ENCODE measurements at regions not wholly inside any gene's neighbourhood (a gene's known extent, or its start where the extent isn't known, plus 50 kb on each side); places are given as distances from the start of the nearest gene placed in this dataset.

DNA sequence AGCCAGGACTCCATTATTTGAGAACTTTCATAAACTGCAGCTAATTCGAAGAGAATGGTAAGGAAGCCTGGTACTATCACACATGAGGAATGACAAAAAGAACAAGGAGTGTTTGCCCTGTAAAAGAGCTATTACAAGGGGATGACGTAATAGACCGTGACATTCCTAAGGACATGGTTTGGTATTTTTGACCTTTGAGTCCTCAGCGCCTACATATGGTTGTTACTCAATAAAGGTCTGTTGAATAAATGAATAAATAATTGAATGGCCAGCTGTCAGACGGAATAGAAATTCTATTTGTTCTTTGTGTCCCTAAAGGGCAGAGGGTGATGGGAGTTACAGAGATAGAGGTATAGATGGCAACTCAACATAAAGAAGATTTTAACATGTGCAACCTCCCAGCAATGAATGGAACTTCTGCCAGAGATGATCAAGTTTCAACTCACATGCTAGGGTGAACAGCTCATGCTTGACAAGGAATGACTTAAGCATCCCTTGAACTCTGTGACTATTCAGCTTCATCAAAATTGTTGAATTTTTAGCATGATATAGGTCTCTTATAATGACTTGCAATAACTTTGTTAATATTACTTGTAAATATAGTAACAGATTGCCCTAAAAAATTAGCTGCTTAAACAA, 115.4 kb downstream of the TENT5A start:
- in situ Hi-C loops (cut with HindIII; ENCODE audit: low sequenced_read_pairs), result no loop called here
- TF ChIP-seq, protein P1, sequence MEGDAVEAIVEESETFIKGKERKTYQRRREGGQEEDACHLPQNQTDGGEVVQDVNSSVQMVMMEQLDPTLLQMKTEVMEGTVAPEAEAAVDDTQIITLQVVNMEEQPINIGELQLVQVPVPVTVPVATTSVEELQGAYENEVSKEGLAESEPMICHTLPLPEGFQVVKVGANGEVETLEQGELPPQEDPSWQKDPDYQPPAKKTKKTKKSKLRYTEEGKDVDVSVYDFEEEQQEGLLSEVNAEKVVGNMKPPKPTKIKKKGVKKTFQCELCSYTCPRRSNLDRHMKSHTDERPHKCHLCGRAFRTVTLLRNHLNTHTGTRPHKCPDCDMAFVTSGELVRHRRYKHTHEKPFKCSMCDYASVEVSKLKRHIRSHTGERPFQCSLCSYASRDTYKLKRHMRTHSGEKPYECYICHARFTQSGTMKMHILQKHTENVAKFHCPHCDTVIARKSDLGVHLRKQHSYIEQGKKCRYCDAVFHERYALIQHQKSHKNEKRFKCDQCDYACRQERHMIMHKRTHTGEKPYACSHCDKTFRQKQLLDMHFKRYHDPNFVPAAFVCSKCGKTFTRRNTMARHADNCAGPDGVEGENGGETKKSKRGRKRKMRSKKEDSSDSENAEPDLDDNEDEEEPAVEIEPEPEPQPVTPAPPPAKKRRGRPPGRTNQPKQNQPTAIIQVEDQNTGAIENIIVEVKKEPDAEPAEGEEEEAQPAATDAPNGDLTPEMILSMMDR (IDR thresholded peaks at IDR 0.05; ENCODE audit: low read depth, low read length, missing control alignments), result no peak
- H3K4me3 ChIP-seq (ENCODE audit: low read depth, low read length), result no peak overlapping the region
- DNase-seq (ENCODE audit: low read depth), result no peak

DNA sequence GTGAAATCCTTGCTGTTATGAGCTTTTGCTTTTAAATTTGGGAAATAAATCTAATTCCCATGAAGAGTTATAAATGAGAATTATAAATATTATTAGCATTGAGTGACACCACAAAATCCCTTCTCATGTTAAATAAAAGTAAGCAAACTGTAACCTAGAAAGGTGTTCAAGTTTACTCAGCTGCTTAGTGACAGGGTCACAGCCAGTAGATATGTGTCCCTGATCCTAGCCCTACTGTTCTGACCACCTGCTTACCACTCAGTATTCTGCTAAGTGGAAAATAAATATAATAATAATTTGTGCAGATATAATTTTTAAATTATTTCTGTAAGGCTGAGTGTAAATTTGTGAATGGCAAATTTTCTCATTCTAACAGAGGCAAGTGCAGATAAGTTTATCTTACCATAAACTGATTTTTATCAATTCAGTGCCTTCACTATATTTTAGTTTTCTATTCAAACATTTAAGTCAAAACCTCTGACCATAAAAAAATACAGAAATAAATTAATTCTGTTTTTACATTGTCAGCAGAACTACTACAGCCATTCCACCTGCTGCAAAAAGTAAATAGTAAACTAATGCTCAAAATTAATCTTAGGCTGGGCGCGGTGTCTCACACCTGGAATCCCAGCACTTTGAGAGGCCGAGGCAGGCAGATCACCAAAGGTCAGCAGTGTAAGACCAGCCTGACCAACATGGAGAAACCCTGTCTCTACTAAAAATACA, 118.2 kb downstream of the TENT5A start:
- in situ Hi-C loops (cut with HindIII; ENCODE audit: low sequenced_read_pairs), result no loop called here
- no peak overlapping the region for H3K4me3 ChIP-seq (ENCODE audit: low read depth, low read length)
- TF ChIP-seq, protein P1 (IDR thresholded peaks at IDR 0.05; ENCODE audit: low read depth, low read length, missing control alignments), result no peak
- no peak for DNase-seq (ENCODE audit: low read depth)

DNA sequence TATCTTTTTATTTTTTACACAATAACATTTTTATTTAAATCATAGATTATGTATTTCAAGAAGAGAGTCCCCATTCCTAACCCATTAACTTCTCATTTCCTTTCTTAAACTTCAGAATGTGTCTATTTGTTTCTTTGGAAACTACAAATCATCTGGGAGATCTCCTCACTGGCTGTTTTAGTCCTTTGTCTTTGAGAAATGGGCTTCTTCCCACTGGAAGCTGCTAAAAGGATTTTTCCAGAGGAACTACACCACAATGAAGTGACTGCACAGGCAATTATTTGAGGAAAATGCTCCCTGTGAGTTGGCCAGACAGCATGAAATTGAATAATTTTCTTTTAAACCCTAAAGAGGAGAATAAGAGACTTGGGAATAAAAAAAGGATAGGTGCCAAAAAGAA, 119.1 kb downstream of the TENT5A start:
- no peak for DNase-seq (ENCODE audit: low read depth)
- TF ChIP-seq, protein P1 (IDR thresholded peaks at IDR 0.05; ENCODE audit: low read depth, low read length, missing control alignments), result no peak
- no peak overlapping the region for H3K4me3 ChIP-seq (ENCODE audit: low read depth, low read length)
- in situ Hi-C loops (cut with HindIII; ENCODE audit: low sequenced_read_pairs), result no loop called here

DNA sequence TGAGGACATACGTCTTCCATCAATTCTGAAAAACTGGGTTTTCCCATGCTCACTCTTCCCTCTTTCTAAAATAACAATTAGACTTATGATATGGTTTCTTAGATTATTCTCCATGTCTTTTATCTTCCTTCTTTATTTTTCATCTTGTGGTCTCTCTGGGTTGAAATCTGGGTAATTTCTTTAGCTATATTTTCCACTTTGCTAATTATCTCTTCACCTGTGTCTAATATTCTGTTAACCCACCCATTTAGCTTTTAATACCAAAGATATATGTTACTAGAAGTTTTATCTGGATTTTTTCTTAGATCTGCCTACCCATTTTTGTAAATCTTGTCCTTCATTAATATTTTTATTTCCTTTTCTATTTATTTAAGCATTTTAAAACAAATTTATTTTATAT, 121.8 kb downstream of the TENT5A start:
- in situ Hi-C loops (cut with HindIII; ENCODE audit: low sequenced_read_pairs), result no loop called here
- DNase-seq (ENCODE audit: low read depth), result no peak
- H3K4me3 ChIP-seq (ENCODE audit: low read depth, low read length), result no peak overlapping the region
- TF ChIP-seq, protein P1 (IDR thresholded peaks at IDR 0.05; ENCODE audit: low read depth, low read length, missing control alignments), result no peak

DNA sequence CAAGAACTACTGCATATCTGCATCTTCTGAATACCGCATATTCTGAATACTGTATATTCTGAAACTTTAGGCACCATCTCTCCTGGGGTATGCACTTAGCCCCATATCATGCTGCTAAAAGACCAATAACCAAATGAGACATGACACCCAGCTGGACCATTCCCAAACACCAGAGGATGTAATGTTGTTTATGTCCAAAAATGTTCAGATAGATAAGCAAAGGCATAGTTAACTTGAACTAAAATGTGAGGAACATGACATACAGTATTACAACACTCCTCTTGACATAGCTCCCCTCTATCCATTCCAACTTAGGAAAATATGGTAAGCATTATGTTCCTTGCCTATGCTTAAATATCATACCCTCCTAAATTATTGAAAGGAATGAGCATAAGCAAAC, 127.3 kb downstream of the TENT5A start:
- DNase-seq (ENCODE audit: low read depth), result no peak

DNA sequence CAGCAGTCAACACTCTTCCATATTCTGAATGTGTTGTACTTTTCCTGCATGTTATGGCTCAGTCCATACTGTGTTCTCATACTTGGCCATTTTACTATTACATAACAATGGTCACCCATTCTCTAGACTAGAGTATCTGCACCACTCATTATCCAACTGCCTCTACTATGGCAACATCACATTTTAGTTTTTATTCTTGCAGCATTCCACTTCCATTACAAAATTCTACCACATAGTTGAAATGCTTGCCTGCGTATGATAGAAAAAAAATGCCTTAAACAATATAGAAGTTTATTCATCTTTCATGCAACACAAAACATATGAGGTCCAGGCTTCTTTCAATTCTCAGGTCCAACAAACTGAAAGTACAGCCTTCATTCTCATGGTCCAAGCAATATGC, 128.0 kb downstream of the TENT5A start:
- no peak overlapping the region for H3K4me3 ChIP-seq (ENCODE audit: low read depth, low read length)
- DNase-seq (ENCODE audit: low read depth), result no peak
- in situ Hi-C loops (cut with HindIII; ENCODE audit: low sequenced_read_pairs), result no loop called here
- TF ChIP-seq, protein P1 (IDR thresholded peaks at IDR 0.05; ENCODE audit: low read depth, low read length, missing control alignments), result no peak

More for the DNA sequence above, 127.3 kb downstream of the TENT5A start:
- in situ Hi-C loops (cut with HindIII; ENCODE audit: low sequenced_read_pairs), result no loop called here
- TF ChIP-seq, protein P1 (IDR thresholded peaks at IDR 0.05; ENCODE audit: low read depth, low read length, missing control alignments), result no peak
- H3K4me3 ChIP-seq (ENCODE audit: low read depth, low read length), result no peak overlapping the region
